ENCODE measurements at regions not wholly inside any gene's neighbourhood (a gene's known extent, or its start where the extent isn't known, plus 50 kb on each side); places are given as distances from the start of the nearest gene placed in this dataset.

DNA sequence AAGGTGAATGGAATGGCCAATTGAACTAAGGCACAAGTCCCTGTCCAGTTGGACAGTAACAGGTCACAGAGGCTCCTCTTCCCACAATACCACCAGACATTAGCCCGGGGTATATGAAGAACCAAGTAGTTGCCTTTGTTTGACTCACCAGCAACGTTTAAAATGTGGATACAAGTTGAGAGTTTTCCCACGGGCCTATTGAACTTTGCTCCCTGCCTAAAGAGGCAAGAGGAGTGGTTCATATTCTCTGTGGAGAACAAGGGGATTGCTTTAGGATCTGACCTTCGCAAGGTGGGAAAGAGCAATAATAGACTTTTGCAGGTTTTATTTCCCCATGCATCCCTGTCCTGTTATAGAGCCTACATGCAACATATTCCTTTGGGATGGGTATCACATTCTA, 177.2 kb downstream of the POU4F1 start (continued):
- TF ChIP-seq, protein P1, sequence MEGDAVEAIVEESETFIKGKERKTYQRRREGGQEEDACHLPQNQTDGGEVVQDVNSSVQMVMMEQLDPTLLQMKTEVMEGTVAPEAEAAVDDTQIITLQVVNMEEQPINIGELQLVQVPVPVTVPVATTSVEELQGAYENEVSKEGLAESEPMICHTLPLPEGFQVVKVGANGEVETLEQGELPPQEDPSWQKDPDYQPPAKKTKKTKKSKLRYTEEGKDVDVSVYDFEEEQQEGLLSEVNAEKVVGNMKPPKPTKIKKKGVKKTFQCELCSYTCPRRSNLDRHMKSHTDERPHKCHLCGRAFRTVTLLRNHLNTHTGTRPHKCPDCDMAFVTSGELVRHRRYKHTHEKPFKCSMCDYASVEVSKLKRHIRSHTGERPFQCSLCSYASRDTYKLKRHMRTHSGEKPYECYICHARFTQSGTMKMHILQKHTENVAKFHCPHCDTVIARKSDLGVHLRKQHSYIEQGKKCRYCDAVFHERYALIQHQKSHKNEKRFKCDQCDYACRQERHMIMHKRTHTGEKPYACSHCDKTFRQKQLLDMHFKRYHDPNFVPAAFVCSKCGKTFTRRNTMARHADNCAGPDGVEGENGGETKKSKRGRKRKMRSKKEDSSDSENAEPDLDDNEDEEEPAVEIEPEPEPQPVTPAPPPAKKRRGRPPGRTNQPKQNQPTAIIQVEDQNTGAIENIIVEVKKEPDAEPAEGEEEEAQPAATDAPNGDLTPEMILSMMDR (conservative IDR thresholded peaks at IDR 0.05; ENCODE audit: low read depth in 2 of 2): no peak
- TF ChIP-seq, protein P2, sequence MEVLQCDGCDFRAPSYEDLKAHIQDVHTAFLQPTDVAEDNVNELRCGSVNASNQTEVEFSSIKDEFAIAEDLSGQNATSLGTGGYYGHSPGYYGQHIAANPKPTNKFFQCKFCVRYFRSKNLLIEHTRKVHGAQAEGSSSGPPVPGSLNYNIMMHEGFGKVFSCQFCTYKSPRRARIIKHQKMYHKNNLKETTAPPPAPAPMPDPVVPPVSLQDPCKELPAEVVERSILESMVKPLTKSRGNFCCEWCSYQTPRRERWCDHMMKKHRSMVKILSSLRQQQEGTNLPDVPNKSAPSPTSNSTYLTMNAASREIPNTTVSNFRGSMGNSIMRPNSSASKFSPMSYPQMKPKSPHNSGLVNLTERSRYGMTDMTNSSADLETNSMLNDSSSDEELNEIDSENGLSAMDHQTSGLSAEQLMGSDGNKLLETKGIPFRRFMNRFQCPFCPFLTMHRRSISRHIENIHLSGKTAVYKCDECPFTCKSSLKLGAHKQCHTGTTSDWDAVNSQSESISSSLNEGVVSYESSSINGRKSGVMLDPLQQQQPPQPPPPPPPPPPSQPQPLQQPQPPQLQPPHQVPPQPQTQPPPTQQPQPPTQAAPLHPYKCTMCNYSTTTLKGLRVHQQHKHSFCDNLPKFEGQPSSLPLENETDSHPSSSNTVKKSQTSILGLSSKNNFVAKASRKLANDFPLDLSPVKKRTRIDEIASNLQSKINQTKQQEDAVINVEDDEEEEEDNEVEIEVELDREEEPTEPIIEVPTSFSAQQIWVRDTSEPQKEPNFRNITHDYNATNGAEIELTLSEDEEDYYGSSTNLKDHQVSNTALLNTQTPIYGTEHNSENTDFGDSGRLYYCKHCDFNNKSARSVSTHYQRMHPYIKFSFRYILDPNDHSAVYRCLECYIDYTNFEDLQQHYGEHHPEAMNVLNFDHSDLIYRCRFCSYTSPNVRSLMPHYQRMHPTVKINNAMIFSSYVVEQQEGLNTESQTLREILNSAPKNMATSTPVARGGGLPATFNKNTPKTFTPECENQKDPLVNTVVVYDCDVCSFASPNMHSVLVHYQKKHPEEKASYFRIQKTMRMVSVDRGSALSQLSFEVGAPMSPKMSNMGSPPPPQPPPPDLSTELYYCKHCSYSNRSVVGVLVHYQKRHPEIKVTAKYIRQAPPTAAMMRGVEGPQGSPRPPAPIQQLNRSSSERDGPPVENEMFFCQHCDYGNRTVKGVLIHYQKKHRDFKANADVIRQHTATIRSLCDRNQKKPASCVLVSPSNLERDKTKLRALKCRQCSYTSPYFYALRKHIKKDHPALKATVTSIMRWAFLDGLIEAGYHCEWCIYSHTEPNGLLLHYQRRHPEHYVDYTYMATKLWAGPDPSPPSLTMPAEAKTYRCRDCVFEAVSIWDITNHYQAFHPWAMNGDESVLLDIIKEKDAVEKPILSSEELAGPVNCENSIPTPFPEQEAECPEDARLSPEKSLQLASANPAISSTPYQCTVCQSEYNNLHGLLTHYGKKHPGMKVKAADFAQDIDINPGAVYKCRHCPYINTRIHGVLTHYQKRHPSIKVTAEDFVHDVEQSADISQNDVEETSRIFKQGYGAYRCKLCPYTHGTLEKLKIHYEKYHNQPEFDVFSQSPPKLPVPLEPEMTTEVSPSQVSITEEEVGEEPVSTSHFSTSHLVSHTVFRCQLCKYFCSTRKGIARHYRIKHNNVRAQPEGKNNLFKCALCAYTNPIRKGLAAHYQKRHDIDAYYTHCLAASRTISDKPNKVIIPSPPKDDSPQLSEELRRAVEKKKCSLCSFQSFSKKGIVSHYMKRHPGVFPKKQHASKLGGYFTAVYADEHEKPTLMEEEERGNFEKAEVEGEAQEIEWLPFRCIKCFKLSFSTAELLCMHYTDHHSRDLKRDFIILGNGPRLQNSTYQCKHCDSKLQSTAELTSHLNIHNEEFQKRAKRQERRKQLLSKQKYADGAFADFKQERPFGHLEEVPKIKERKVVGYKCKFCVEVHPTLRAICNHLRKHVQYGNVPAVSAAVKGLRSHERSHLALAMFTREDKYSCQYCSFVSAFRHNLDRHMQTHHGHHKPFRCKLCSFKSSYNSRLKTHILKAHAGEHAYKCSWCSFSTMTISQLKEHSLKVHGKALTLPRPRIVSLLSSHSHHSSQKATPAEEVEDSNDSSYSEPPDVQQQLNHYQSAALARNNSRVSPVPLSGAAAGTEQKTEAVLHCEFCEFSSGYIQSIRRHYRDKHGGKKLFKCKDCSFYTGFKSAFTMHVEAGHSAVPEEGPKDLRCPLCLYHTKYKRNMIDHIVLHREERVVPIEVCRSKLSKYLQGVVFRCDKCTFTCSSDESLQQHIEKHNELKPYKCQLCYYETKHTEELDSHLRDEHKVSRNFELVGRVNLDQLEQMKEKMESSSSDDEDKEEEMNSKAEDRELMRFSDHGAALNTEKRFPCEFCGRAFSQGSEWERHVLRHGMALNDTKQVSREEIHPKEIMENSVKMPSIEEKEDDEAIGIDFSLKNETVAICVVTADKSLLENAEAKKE (CRISPR knock-in tag; IDR thresholded peaks at IDR 0.05): no peak
- TF ChIP-seq ZNF331 (CRISPR knock-in tag; IDR thresholded peaks at IDR 0.05; ENCODE audit: low read depth): no peak
- no peak for TF ChIP-seq POLR2AphosphoS5 (IDR thresholded peaks at IDR 0.05; ENCODE audit: low read depth)
- TF ChIP-seq STAT1 (IDR thresholded peaks at IDR 0.05; ENCODE audit: unreplicated experiment): no peak
- TF ChIP-seq EZH2 (IDR thresholded peaks at IDR 0.05; ENCODE audit: low read depth, unreplicated experiment): no peak

DNA sequence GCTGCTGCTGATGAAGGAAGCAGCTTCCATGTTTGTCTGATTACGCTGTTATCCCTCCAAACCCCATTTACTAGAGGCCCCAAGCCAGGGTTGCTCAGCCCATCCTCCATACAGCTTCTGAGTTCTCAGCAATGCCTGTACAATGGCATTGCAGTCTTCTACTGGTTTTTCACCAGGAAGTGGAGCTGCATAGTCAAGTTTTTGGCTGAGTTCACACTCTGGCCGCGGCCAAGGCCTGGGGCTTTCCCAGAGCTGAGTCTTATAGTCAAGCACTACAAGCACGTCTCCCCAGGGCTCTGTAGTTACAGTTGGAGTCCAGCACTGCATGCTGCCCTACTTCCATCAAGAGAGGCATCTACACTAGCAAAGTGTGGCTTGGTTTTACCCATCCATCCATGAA, 182.5 kb downstream of the POU4F1 start:
- no peak overlapping the region for H3K4me2 ChIP-seq
- H3K27me3 ChIP-seq (ENCODE audit: insufficient read depth): no peaks in the 10 kb centered on the region
- no peak overlapping the region for H3K27ac Mint-ChIP-seq
- no peak for DNase-seq (ENCODE audit: low spot score)
- 0 out of 2 replicates have a peak, but pooled peaks cover 5% of the 10 kb centered on the region for H3K9me2 ChIP-seq (ENCODE audit: insufficient read depth)
- no peaks in the 10 kb centered on the region for H3F3A ChIP-seq (replicated peaks; ENCODE audit: low read depth)
- H3K36me3 Mint-ChIP-seq (ENCODE audit: low read depth): no peaks in the 10 kb centered on the region
- H2AFZ ChIP-seq: no peak overlapping the region
- no peaks in the 10 kb centered on the region for H3K4me1 ChIP-seq (ENCODE audit: insufficient read depth)
- H3K79me2 ChIP-seq (replicated peaks; ENCODE audit: insufficient read depth): no peaks in the 10 kb centered on the region
- no peaks in the 10 kb centered on the region for H4K20me1 ChIP-seq (replicated peaks; ENCODE audit: insufficient read depth)
- no peaks in the 10 kb centered on the region for H3K36me3 ChIP-seq (ENCODE audit: insufficient read depth)
- H3K4me1 Mint-ChIP-seq: no peaks in the 10 kb centered on the region
- ATAC-seq: no peak
- no peak overlapping the region for H3K27ac ChIP-seq (ENCODE audit: low read depth)
- H3K9me3 Mint-ChIP-seq: no peaks in the 10 kb centered on the region; the same call in 2 of the 3 replicates
- H3K4me3 Mint-ChIP-seq: no peak overlapping the region
- no peak overlapping the region for H3K4me3 ChIP-seq
- no peak for TF ChIP-seq EZH2 (IDR thresholded peaks at IDR 0.05; ENCODE audit: low read depth, unreplicated experiment)
- TF ChIP-seq ZNF114 (CRISPR knock-in tag; IDR thresholded peaks at IDR 0.05): no peak
- TF ChIP-seq, protein P3, sequence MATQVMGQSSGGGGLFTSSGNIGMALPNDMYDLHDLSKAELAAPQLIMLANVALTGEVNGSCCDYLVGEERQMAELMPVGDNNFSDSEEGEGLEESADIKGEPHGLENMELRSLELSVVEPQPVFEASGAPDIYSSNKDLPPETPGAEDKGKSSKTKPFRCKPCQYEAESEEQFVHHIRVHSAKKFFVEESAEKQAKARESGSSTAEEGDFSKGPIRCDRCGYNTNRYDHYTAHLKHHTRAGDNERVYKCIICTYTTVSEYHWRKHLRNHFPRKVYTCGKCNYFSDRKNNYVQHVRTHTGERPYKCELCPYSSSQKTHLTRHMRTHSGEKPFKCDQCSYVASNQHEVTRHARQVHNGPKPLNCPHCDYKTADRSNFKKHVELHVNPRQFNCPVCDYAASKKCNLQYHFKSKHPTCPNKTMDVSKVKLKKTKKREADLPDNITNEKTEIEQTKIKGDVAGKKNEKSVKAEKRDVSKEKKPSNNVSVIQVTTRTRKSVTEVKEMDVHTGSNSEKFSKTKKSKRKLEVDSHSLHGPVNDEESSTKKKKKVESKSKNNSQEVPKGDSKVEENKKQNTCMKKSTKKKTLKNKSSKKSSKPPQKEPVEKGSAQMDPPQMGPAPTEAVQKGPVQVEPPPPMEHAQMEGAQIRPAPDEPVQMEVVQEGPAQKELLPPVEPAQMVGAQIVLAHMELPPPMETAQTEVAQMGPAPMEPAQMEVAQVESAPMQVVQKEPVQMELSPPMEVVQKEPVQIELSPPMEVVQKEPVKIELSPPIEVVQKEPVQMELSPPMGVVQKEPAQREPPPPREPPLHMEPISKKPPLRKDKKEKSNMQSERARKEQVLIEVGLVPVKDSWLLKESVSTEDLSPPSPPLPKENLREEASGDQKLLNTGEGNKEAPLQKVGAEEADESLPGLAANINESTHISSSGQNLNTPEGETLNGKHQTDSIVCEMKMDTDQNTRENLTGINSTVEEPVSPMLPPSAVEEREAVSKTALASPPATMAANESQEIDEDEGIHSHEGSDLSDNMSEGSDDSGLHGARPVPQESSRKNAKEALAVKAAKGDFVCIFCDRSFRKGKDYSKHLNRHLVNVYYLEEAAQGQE (IDR thresholded peaks at IDR 0.05; ENCODE audit: unreplicated experiment): no peak
- no peak for TF ChIP-seq JUNB (IDR thresholded peaks at IDR 0.05; ENCODE audit: unreplicated experiment)
- no peak for TF ChIP-seq ZNF331 (CRISPR knock-in tag; IDR thresholded peaks at IDR 0.05; ENCODE audit: low read depth)
- TF ChIP-seq POLR2AphosphoS5 (IDR thresholded peaks at IDR 0.05; ENCODE audit: low read depth): no peak
- TF ChIP-seq, protein P1 (conservative IDR thresholded peaks at IDR 0.05; ENCODE audit: low read depth in 2 of 2): no peak
- no peaks in the 10 kb centered on the region for H3K27me3 Mint-ChIP-seq (ENCODE audit: insufficient read depth, low read depth, poor library complexity)

All from GM23338 (cell line).